Midbrain (tissue), 1 donor: ENCODE measurements at regions not wholly inside any gene's neighbourhood (a gene's known extent, or its start where the extent isn't known, plus 50 kb on each side); places are given as distances from the start of the nearest gene placed in this dataset.

Experiments
- DNase-seq: peaks from one replicate; lab custom pipeline; 2025; lab: John Stamatoyannopoulos, UW

GRCh38 chr2:237150186-237150585 is 64.5 kb downstream of the COPS8 start:
- no peak for DNase-seq

GRCh38 chr2:237150831-237151375 is 65.2 kb downstream of the COPS8 start:
- DNase-seq = no peak

GRCh38 chr2:237152361-237152760 is 66.7 kb downstream of the COPS8 start:
- DNase-seq = no peak

- no peak for DNase-seq
Measured at GRCh38 chr2:237153181-237153580, 67.5 kb downstream of the COPS8 start.

GRCh38 chr2:237154082-237154638 is 68.5 kb downstream of the COPS8 start:
- peak; percentile 7 for DNase-seq

- no peak for DNase-seq
Measured at GRCh38 chr2:237154884-237155851, 69.5 kb downstream of the COPS8 start.

GRCh38 chr2:237156031-237156856 is 70.6 kb downstream of the COPS8 start:
- DNase-seq = no peak

GRCh38 chr2:237156857-237157779 is 71.4 kb downstream of the COPS8 start:
- no peak for DNase-seq

GRCh38 chr2:237157780-237158102 is 72.1 kb downstream of the COPS8 start:
- no peak for DNase-seq

GRCh38 chr2:237158194-237158593 is 72.5 kb downstream of the COPS8 start:
- no peak for DNase-seq

GRCh38 chr2:237159006-237159911 is 73.6 kb downstream of the COPS8 start:
- DNase-seq = no peak

- DNase-seq = no peak
Measured at GRCh38 chr2:237160271-237160919, 74.7 kb downstream of the COPS8 start.

GRCh38 chr2:237161189-237161588 is 75.5 kb downstream of the COPS8 start:
- DNase-seq = no peak

- no peak for DNase-seq
Measured at GRCh38 chr2:237162959-237163358, 77.3 kb downstream of the COPS8 start.

GRCh38 chr2:237164474-237165042 is 78.9 kb downstream of the COPS8 start:
- no peak for DNase-seq

GRCh38 chr2:237165405-237166276 is 80.0 kb downstream of the COPS8 start:
- DNase-seq = no peak

GRCh38 chr2:237167038-237167437 is 81.3 kb downstream of the COPS8 start:
- DNase-seq = no peak

GRCh38 chr2:237167934-237168333 is 82.2 kb downstream of the COPS8 start:
- DNase-seq = no peak
